ENCODE measurements at regions not wholly inside any gene's neighbourhood (a gene's known extent, or its start where the extent isn't known, plus 50 kb on each side); places are given as distances from the start of the nearest gene placed in this dataset.
A peak's percentile ranks its signal among the peaks of the same experiment; 100 is the strongest.

DNA sequence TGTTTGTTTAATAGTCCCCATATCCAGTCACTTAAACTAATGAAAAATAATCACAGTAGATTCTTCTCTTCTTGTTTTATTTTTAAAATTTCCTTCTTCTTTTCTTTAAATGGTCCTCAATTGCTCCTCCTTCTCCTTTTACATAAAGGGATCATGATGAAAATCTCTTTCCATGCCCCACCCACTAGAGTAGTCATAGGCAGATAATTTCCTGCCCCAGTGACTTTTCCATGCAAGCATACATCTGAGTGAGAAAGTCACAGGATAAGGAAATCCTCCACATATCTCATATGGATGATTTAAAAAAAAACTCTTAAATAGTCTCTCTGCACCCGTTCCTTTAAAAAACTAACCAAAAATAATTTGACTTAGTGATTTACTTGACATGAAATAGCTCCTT, 552.3 kb upstream of the SETBP1 start:
- Histone ChIP-seq H3K79me1 (ENCODE audit: low read depth, low read length) (no peaks in the 10 kb centered on the region), H2BK15ac (ENCODE audit: low read length) (no peak overlapping the region), H3K9ac (ENCODE audit: low read depth, low read length, poor library complexity) (no peak overlapping the region), H4K8ac (ENCODE audit: low read depth, low read length) (no peak overlapping the region), H3K4me3 (ENCODE audit: low read length in 2 of 2) (no peak overlapping the region), H3K4ac (ENCODE audit: low read length) (no peak overlapping the region), H2BK5ac (ENCODE audit: low read length) (no peak overlapping the region), H3K4me1 (ENCODE audit: control insufficient read depth in 2 of 2, insufficient read depth in 1 of 2, low read depth in 1 of 2, low read length in 2 of 2) (no peaks in the 10 kb centered on the region), H3K14ac (ENCODE audit: low read length) (no peak overlapping the region), H3K18ac (ENCODE audit: low read length) (no peak overlapping the region), H3K36me3 (replicated peaks in 1 of 2; ENCODE audit: control insufficient read depth in 2 of 2, insufficient read depth in 2 of 2, low read length in 2 of 2) (no peaks in the 10 kb centered on the region), H3K4me2 (ENCODE audit: insufficient read depth, low read length, poor library complexity, severe bottlenecking) (no peak overlapping the region), H2BK120ac (ENCODE audit: low read depth, low read length) (no peak overlapping the region), H2AK5ac (ENCODE audit: low read depth, low read length) (no peak overlapping the region), H3K27me3 (ENCODE audit: control insufficient read depth in 3 of 3, insufficient read depth in 3 of 3, low read depth in 1 of 3, low read length in 3 of 3) (no peaks in the 10 kb centered on the region), H3K9me3 (replicated peaks in 1 of 2; ENCODE audit: control insufficient read depth in 2 of 2, insufficient read depth in 1 of 2, low read depth in 1 of 2, low read length in 2 of 2) (no peaks in the 10 kb centered on the region), H3K27ac (replicated peaks; ENCODE audit: low read length) (no peak overlapping the region), H3K23ac (ENCODE audit: low read depth, low read length, poor library complexity) (no peak overlapping the region), H2BK12ac (ENCODE audit: low read length) (no peak overlapping the region), H4K91ac (ENCODE audit: low read depth, low read length, poor library complexity) (no peak overlapping the region), H2AFZ (ENCODE audit: low read length) (no peak overlapping the region)
- no CpG with 5 or more reads among the region's 1 CpG for WGBS, 2 donors (ENCODE audit: extremely low coverage in 2 of 2, insufficient read length in 2 of 2, insufficient replicate concordance in 1 of 2)
- DNase-seq (ENCODE audit: low spot score), result no peak

DNA sequence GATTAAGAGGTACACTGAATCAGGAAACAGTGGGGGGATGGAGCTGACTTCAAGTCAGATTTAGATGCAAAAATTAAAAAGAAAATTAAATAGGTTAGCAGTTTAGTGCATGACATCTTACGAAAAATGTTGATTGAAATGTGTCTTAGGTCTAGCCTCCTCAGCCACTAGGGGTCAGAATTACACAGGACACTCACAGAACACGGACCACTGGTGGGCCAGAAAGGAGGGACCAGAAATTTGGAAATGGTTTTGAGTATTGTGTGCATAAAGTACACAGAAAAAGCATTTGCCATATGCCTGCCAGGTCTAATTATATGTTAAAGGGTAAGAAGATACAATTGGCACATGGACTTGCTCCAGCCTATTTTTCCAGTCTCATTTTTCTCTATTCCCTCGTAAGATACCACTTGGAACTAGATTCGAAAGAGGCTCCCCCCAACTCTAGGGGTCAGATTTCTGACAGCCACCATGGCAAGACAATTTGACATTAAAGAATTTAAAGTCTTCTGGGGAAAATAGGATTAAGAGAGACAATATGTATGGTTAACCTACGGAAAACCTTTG, 550.2 kb upstream of the SETBP1 start:
- Histone ChIP-seq H3K36me3 (replicated peaks in 1 of 2; ENCODE audit: control insufficient read depth in 2 of 2, insufficient read depth in 2 of 2, low read length in 2 of 2) (no peaks in the 10 kb centered on the region), H2AFZ (ENCODE audit: low read length) (no peak overlapping the region), H3K27ac (replicated peaks; ENCODE audit: low read length) (no peak overlapping the region), H3K4me2 (ENCODE audit: insufficient read depth, low read length, poor library complexity, severe bottlenecking) (no peak overlapping the region), H2BK5ac (ENCODE audit: low read length) (no peak overlapping the region), H3K4ac (ENCODE audit: low read length) (no peak overlapping the region), H3K23ac (ENCODE audit: low read depth, low read length, poor library complexity) (no peak overlapping the region), H2BK15ac (ENCODE audit: low read length) (no peak overlapping the region), H3K27me3 (ENCODE audit: control insufficient read depth in 3 of 3, insufficient read depth in 3 of 3, low read depth in 1 of 3, low read length in 3 of 3) (no peaks in the 10 kb centered on the region), H4K8ac (ENCODE audit: low read depth, low read length) (no peak overlapping the region), H4K91ac (ENCODE audit: low read depth, low read length, poor library complexity) (no peak overlapping the region), H2BK120ac (ENCODE audit: low read depth, low read length) (no peak overlapping the region), H3K4me3 (ENCODE audit: low read length in 2 of 2) (no peak overlapping the region), H3K18ac (ENCODE audit: low read length) (no peak overlapping the region), H3K9me3 (replicated peaks in 1 of 2; ENCODE audit: control insufficient read depth in 2 of 2, insufficient read depth in 1 of 2, low read depth in 1 of 2, low read length in 2 of 2) (no peaks in the 10 kb centered on the region), H2BK12ac (ENCODE audit: low read length) (no peak overlapping the region), H3K4me1 (ENCODE audit: control insufficient read depth in 2 of 2, insufficient read depth in 1 of 2, low read depth in 1 of 2, low read length in 2 of 2) (no peaks in the 10 kb centered on the region), H3K79me1 (ENCODE audit: low read depth, low read length) (no peaks in the 10 kb centered on the region), H3K14ac (ENCODE audit: low read length) (no peak overlapping the region), H2AK5ac (ENCODE audit: low read depth, low read length) (no peak overlapping the region), H3K9ac (ENCODE audit: low read depth, low read length, poor library complexity) (no peak overlapping the region)
- DNase-seq (ENCODE audit: low spot score), result peak; percentile 57
- WGBS, 2 donors (ENCODE audit: extremely low coverage in 2 of 2, insufficient read length in 2 of 2, insufficient replicate concordance in 1 of 2), result no CpG with 5 or more reads among the region's 5 CpGs

DNA sequence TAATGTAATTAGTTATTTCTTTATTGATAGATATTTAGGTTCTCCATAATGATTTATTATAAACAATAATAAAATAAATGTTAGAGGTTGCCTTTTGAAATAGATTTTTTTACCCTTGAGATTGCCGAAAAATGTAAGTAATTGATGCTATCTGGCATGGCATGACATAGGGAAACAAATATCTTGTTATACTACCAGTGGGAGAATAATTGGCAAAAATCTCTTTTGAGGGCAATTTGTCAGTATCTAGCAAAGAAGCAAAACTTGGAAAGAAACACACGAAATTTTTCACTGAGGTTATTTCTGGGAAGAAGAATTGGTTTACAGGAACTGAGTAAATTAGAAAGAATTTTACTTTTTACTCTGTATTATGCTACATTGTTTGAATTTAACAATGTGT, 547.2 kb upstream of the SETBP1 start:
- no peaks in the 10 kb centered on the region for H3K27me3 ChIP-seq (ENCODE audit: control insufficient read depth in 3 of 3, insufficient read depth in 3 of 3, low read depth in 1 of 3, low read length in 3 of 3)
- no peak overlapping the region for H2BK15ac ChIP-seq (ENCODE audit: low read length)
- no peak overlapping the region for H2BK12ac ChIP-seq (ENCODE audit: low read length)
- no peaks in the 10 kb centered on the region for H3K79me1 ChIP-seq (ENCODE audit: low read depth, low read length)
- no peak overlapping the region for H3K9ac ChIP-seq (ENCODE audit: low read depth, low read length, poor library complexity)
- no peak overlapping the region for H2AK5ac ChIP-seq (ENCODE audit: low read depth, low read length)
- no peak overlapping the region for H2BK5ac ChIP-seq (ENCODE audit: low read length)
- H3K4me3 ChIP-seq (ENCODE audit: low read length in 2 of 2), result no peak overlapping the region
- H3K14ac ChIP-seq (ENCODE audit: low read length), result no peak overlapping the region
- H3K27ac ChIP-seq (replicated peaks; ENCODE audit: low read length), result no peak overlapping the region
- H3K9me3 ChIP-seq (replicated peaks in 1 of 2; ENCODE audit: control insufficient read depth in 2 of 2, insufficient read depth in 1 of 2, low read depth in 1 of 2, low read length in 2 of 2), result no peaks in the 10 kb centered on the region
- H3K36me3 ChIP-seq (replicated peaks in 1 of 2; ENCODE audit: control insufficient read depth in 2 of 2, insufficient read depth in 2 of 2, low read length in 2 of 2), result no peaks in the 10 kb centered on the region
- WGBS, 2 donors (ENCODE audit: extremely low coverage in 2 of 2, insufficient read length in 2 of 2, insufficient replicate concordance in 1 of 2), result no CpG with 5 or more reads among the region's 2 CpGs
- no peak overlapping the region for H3K4ac ChIP-seq (ENCODE audit: low read length)
- no peak overlapping the region for H2BK120ac ChIP-seq (ENCODE audit: low read depth, low read length)
- no peak overlapping the region for H3K23ac ChIP-seq (ENCODE audit: low read depth, low read length, poor library complexity)
- no peaks in the 10 kb centered on the region for H3K4me1 ChIP-seq (ENCODE audit: control insufficient read depth in 2 of 2, insufficient read depth in 1 of 2, low read depth in 1 of 2, low read length in 2 of 2)
- H2AFZ ChIP-seq (ENCODE audit: low read length), result no peak overlapping the region
- no peak for DNase-seq (ENCODE audit: low spot score)
- H4K8ac ChIP-seq (ENCODE audit: low read depth, low read length), result no peak overlapping the region
- H3K18ac ChIP-seq (ENCODE audit: low read length), result no peak overlapping the region
- no peak overlapping the region for H4K91ac ChIP-seq (ENCODE audit: low read depth, low read length, poor library complexity)
- no peak overlapping the region for H3K4me2 ChIP-seq (ENCODE audit: insufficient read depth, low read length, poor library complexity, severe bottlenecking)

DNA sequence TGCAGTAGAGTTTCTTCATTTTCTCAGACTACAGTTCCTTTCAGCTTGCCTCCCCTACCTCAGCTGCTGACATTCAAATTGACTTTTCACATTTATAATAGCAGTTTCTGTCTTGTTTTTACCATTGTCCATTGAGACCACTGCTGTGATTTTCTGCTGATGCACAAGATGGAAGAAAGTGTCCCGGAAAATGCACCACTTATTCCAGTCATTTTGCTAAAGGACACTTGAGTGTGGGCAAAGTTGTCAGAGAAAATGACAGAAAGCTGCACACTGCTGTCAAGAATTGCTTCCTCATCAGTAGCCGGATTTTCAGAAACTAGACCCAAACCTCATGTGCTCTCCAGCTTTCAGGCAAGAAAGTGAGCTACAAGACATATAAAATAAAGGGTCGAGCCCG, 546.2 kb upstream of the SETBP1 start:
- Histone ChIP-seq H3K36me3 (replicated peaks in 1 of 2; ENCODE audit: control insufficient read depth in 2 of 2, insufficient read depth in 2 of 2, low read length in 2 of 2) (no peaks in the 10 kb centered on the region), H2BK5ac (ENCODE audit: low read length) (no peak overlapping the region), H2BK15ac (ENCODE audit: low read length) (no peak overlapping the region), H3K27me3 (ENCODE audit: control insufficient read depth in 3 of 3, insufficient read depth in 3 of 3, low read depth in 1 of 3, low read length in 3 of 3) (no peaks in the 10 kb centered on the region), H4K8ac (ENCODE audit: low read depth, low read length) (no peak overlapping the region), H3K4ac (ENCODE audit: low read length) (no peak overlapping the region), H3K9ac (ENCODE audit: low read depth, low read length, poor library complexity) (no peak overlapping the region), H4K91ac (ENCODE audit: low read depth, low read length, poor library complexity) (no peak overlapping the region), H3K4me1 (ENCODE audit: control insufficient read depth in 2 of 2, insufficient read depth in 1 of 2, low read depth in 1 of 2, low read length in 2 of 2) (no peaks in the 10 kb centered on the region), H2BK12ac (ENCODE audit: low read length) (no peak overlapping the region), H3K9me3 (replicated peaks in 1 of 2; ENCODE audit: control insufficient read depth in 2 of 2, insufficient read depth in 1 of 2, low read depth in 1 of 2, low read length in 2 of 2) (no peaks in the 10 kb centered on the region), H3K4me2 (ENCODE audit: insufficient read depth, low read length, poor library complexity, severe bottlenecking) (no peak overlapping the region), H3K23ac (ENCODE audit: low read depth, low read length, poor library complexity) (no peak overlapping the region), H2BK120ac (ENCODE audit: low read depth, low read length) (no peak overlapping the region), H3K14ac (ENCODE audit: low read length) (no peak overlapping the region), H3K79me1 (ENCODE audit: low read depth, low read length) (no peaks in the 10 kb centered on the region), H2AFZ (ENCODE audit: low read length) (no peak overlapping the region), H3K18ac (ENCODE audit: low read length) (no peak overlapping the region), H3K4me3 (ENCODE audit: low read length in 2 of 2) (no peak overlapping the region), H3K27ac (replicated peaks; ENCODE audit: low read length) (no peak overlapping the region), H2AK5ac (ENCODE audit: low read depth, low read length) (no peak overlapping the region)
- WGBS, 2 donors (ENCODE audit: extremely low coverage in 2 of 2, insufficient read length in 2 of 2, insufficient replicate concordance in 1 of 2), result no CpG with 5 or more reads among the region's 4 CpGs
- DNase-seq (ENCODE audit: low spot score), result no peak
